ENCODE measurements at regions not wholly inside any gene's neighbourhood (a gene's known extent, or its start where the extent isn't known, plus 50 kb on each side); places are given as distances from the start of the nearest gene placed in this dataset.
"Not testable (repeated sequence)": the region's sequence is repeated elsewhere in the genome, so short reads cannot be mapped to it uniquely, and the experiment has no call there.

- no peak for TF ChIP-seq CTCF (IDR thresholded peaks at IDR 0.05; ENCODE audit: insufficient read depth, low read depth, low read length, missing control alignments)
Measured at GRCh38 chr18:14945286-14945685, 197.3 kb downstream of the ANKRD30B start.

GRCh38 chr18:14945984-14946383, 198.0 kb downstream of the ANKRD30B start:
- no peak overlapping the region for H3K4me3 ChIP-seq (ENCODE audit: low read length)
- DNase-seq (ENCODE audit: low read depth): no peak
- TF ChIP-seq CTCF (IDR thresholded peaks at IDR 0.05; ENCODE audit: insufficient read depth, low read depth, low read length, missing control alignments): no peak

More at GRCh38 chr18:14945286-14945685, 197.3 kb downstream of the ANKRD30B start:
- no peak overlapping the region for H3K4me3 ChIP-seq (ENCODE audit: low read length)
- DNase-seq (ENCODE audit: low read depth): no peak

- H3K4me3 ChIP-seq (ENCODE audit: low read length); DNase-seq (ENCODE audit: low read depth): not testable (repeated sequence)
Measured at GRCh38 chr18:14946741-14947470, 198.9 kb downstream of the ANKRD30B start.

- DNase-seq (ENCODE audit: low read depth): no peak
- TF ChIP-seq CTCF (IDR thresholded peaks at IDR 0.05; ENCODE audit: insufficient read depth, low read depth, low read length, missing control alignments): no peak
- H3K4me3 ChIP-seq (ENCODE audit: low read length): no peak overlapping the region
Measured at GRCh38 chr18:14947482-14948162, 199.7 kb downstream of the ANKRD30B start.

- TF ChIP-seq CTCF (IDR thresholded peaks at IDR 0.05; ENCODE audit: insufficient read depth, low read depth, low read length, missing control alignments): no peak
- no peak overlapping the region for H3K4me3 ChIP-seq (ENCODE audit: low read length)
- no peak for DNase-seq (ENCODE audit: low read depth)
Measured at GRCh38 chr18:14948163-14948540, 200.2 kb downstream of the ANKRD30B start.

GRCh38 chr18:14949800-14950664, 202.1 kb downstream of the ANKRD30B start:
- no peak for DNase-seq (ENCODE audit: low read depth)
- no peak for TF ChIP-seq CTCF (IDR thresholded peaks at IDR 0.05; ENCODE audit: insufficient read depth, low read depth, low read length, missing control alignments)
- H3K4me3 ChIP-seq (ENCODE audit: low read length): no peak overlapping the region

- not testable (repeated sequence) for DNase-seq (ENCODE audit: low read depth); H3K4me3 ChIP-seq (ENCODE audit: low read length)
Measured at GRCh38 chr18:14952444-14953077, 204.6 kb downstream of the ANKRD30B start.

All from epithelial cell of esophagus (primary cell).